RCC 7860 (cell line): ENCODE measurements at regions not wholly inside any gene's neighbourhood (a gene's known extent, or its start where the extent isn't known, plus 50 kb on each side); places are given as distances from the start of the nearest gene placed in this dataset.
"Not testable (repeated sequence)": the region's sequence is repeated elsewhere in the genome, so short reads cannot be mapped to it uniquely, and the experiment has no call there.

Source experiments
- DNase-seq: peaks from one replicate; pipeline ENCODE4 v3.0.0-alpha.2; 2015; ENCODE audit warnings: low spot score
- FAIRE-seq: peaks from 2 replicates; lab custom pipeline; 2012; peaks lifted over from hg19 to GRCh38; lab: Jason Lieb, UNC

GRCh38 chr1:146448212-146448876 lies 219.5 kb upstream of the NOTCH2NLA start:
- FAIRE-seq, DNase-seq: not testable (repeated sequence)

GRCh38 chr1:146443871-146444222 lies 215.0 kb upstream of the NOTCH2NLA start:
- not testable (repeated sequence) for FAIRE-seq, DNase-seq

GRCh38 chr1:146443088-146443870 lies 214.5 kb upstream of the NOTCH2NLA start:
- FAIRE-seq, DNase-seq: not testable (repeated sequence)

GRCh38 chr1:146438543-146438942 lies 209.7 kb upstream of the NOTCH2NLA start:
- not testable (repeated sequence) for FAIRE-seq
- peak; percentile 3 for DNase-seq

GRCh38 chr1:146416642-146417041 lies 187.8 kb upstream of the NOTCH2NLA start:
- not testable (repeated sequence) for FAIRE-seq, DNase-seq

GRCh38 chr1:146415017-146415416 lies 186.2 kb upstream of the NOTCH2NLA start:
- not testable (repeated sequence) for DNase-seq, FAIRE-seq

- FAIRE-seq, result not testable (repeated sequence)
- DNase-seq, result peak; percentile 65
Measured at GRCh38 chr1:146413911-146414310, 185.1 kb upstream of the NOTCH2NLA start.

GRCh38 chr1:146411923-146412322 lies 183.1 kb upstream of the NOTCH2NLA start:
- not testable (repeated sequence) for FAIRE-seq, DNase-seq

GRCh38 chr1:146409817-146410441 lies 181.1 kb upstream of the NOTCH2NLA start:
- not testable (repeated sequence) for FAIRE-seq, DNase-seq

- FAIRE-seq, DNase-seq: not testable (repeated sequence)
Measured at GRCh38 chr1:146409116-146409801, 180.4 kb upstream of the NOTCH2NLA start.

- not testable (repeated sequence) for DNase-seq, FAIRE-seq
Measured at GRCh38 chr1:146401281-146401825, 172.5 kb upstream of the NOTCH2NLA start.

- not testable (repeated sequence) for DNase-seq, FAIRE-seq
Measured at GRCh38 chr1:146400173-146401121, 171.6 kb upstream of the NOTCH2NLA start.

- not testable (repeated sequence) for FAIRE-seq, DNase-seq
Measured at GRCh38 chr1:146399225-146399624, 170.4 kb upstream of the NOTCH2NLA start.

- not testable (repeated sequence) for DNase-seq, FAIRE-seq
Measured at GRCh38 chr1:146396801-146397200, 168.0 kb upstream of the NOTCH2NLA start.

- FAIRE-seq, DNase-seq: not testable (repeated sequence)
Measured at GRCh38 chr1:146396242-146396641, 167.4 kb upstream of the NOTCH2NLA start.

- not testable (repeated sequence) for FAIRE-seq, DNase-seq
Measured at GRCh38 chr1:146393796-146394195, 165.0 kb upstream of the NOTCH2NLA start.

GRCh38 chr1:146393154-146393553 lies 164.3 kb upstream of the NOTCH2NLA start:
- FAIRE-seq, DNase-seq: not testable (repeated sequence)

- not testable (repeated sequence) for FAIRE-seq, DNase-seq
Measured at GRCh38 chr1:146389178-146389577, 160.4 kb upstream of the NOTCH2NLA start.
